NCI-H82 (cell line): ENCODE measurements at regions not wholly inside any gene's neighbourhood (a gene's known extent, or its start where the extent isn't known, plus 50 kb on each side); places are given as distances from the start of the nearest gene placed in this dataset.

ENCODE experiments used
- DNase-seq: peaks from one replicate; lab custom pipeline; 2025; lab: John Stamatoyannopoulos, UW

- peak; percentile 68 for DNase-seq
These were observed 192.6 kb upstream of the NAV2 start for GRCh38 chr11:19519912-19520641.

- DNase-seq = no peak
These were observed 193.3 kb upstream of the NAV2 start for GRCh38 chr11:19519353-19519752.

GRCh38 chr11:19513253-19513652 lies 199.4 kb upstream of the NAV2 start:
- no peak for DNase-seq

GRCh38 chr11:19512618-19513017 lies 200.0 kb upstream of the NAV2 start:
- no peak for DNase-seq

GRCh38 chr11:19511413-19512183 lies 201.0 kb upstream of the NAV2 start:
- DNase-seq = no peak

- DNase-seq = no peak
These were observed 201.6 kb upstream of the NAV2 start for GRCh38 chr11:19511066-19511412.

- no peak for DNase-seq
These were observed 202.2 kb upstream of the NAV2 start for GRCh38 chr11:19510468-19510867.

- DNase-seq = peak; percentile 32
These were observed 203.4 kb upstream of the NAV2 start for GRCh38 chr11:19509215-19509614.

- DNase-seq = no peak
These were observed 204.5 kb upstream of the NAV2 start for GRCh38 chr11:19508165-19508564.

- no peak for DNase-seq
These were observed 205.7 kb upstream of the NAV2 start for GRCh38 chr11:19506816-19507486.

GRCh38 chr11:19502691-19503253 lies 209.9 kb upstream of the NAV2 start:
- no peak for DNase-seq

GRCh38 chr11:19501631-19502030 lies 211.0 kb upstream of the NAV2 start:
- no peak for DNase-seq

- no peak for DNase-seq
These were observed 212.6 kb upstream of the NAV2 start for GRCh38 chr11:19499999-19500398.

- DNase-seq = peak; percentile 16
These were observed 213.5 kb upstream of the NAV2 start for GRCh38 chr11:19499026-19499669.

GRCh38 chr11:19493446-19494213 lies 219.0 kb upstream of the NAV2 start:
- DNase-seq = peak; percentile 96

GRCh38 chr11:19482319-19483100 lies 230.1 kb upstream of the NAV2 start:
- no peak for DNase-seq

GRCh38 chr11:19480540-19480939 lies 232.1 kb upstream of the NAV2 start:
- no peak for DNase-seq

- DNase-seq = no peak
These were observed 233.7 kb upstream of the NAV2 start for GRCh38 chr11:19478891-19479290.

GRCh38 chr11:19474954-19475721 lies 234.4 kb upstream of the E2F8 start:
- no peak for DNase-seq

GRCh38 chr11:19474211-19474610 lies 233.5 kb upstream of the E2F8 start:
- DNase-seq = no peak
